T-helper 1 cell treated with Interleukin-12 subunit alpha and Interleukin-12 subunit beta and Interleukin-4 antibody, amounts not matched to agents 30 μg/mL and 1 μg/mL, for 36 hours (primary cell): ENCODE measurements at regions not wholly inside any gene's neighbourhood (a gene's known extent, or its start where the extent isn't known, plus 50 kb on each side); places are given as distances from the start of the nearest gene placed in this dataset.
"Not testable (repeated sequence)": the region's sequence is repeated elsewhere in the genome, so short reads cannot be mapped to it uniquely, and the experiment has no call there.

ENCODE experiments used
- H3K27ac Mint-ChIP-seq: one replicate; pipeline ENCODE4 v1.8.0; 2021; ENCODE audit warnings: mild to moderate bottlenecking, mixed read lengths
- H3K27me3 Mint-ChIP-seq: one replicate; pipeline ENCODE4 v1.8.0; 2021; ENCODE audit warnings: low read depth, mixed read lengths
- H3K36me3 Mint-ChIP-seq: one replicate; pipeline ENCODE4 v1.8.0; 2021; ENCODE audit warnings: low read depth, mixed read lengths
- H3K4me1 Mint-ChIP-seq: one replicate; pipeline ENCODE4 v1.8.0; 2021; ENCODE audit warnings: low read depth, mixed read lengths
- H3K4me3 Mint-ChIP-seq: one replicate; pipeline ENCODE4 v1.8.0; 2021; ENCODE audit warnings: mild to moderate bottlenecking, moderate library complexity, mixed read lengths
- H3K9me3 Mint-ChIP-seq: one replicate; pipeline ENCODE4 v1.8.0; 2021; ENCODE audit warnings: mixed read lengths

GRCh38 chr7:68408873-68409272 is 1189.4 kb upstream of the AUTS2 start:
- peaks cover 25% of the 10 kb centered on the region for H3K9me3 Mint-ChIP-seq
- H3K4me1 Mint-ChIP-seq = no peaks in the 10 kb centered on the region
- H3K27me3 Mint-ChIP-seq = no peaks in the 10 kb centered on the region
- H3K27ac Mint-ChIP-seq = no peak overlapping the region
- no peaks in the 10 kb centered on the region for H3K36me3 Mint-ChIP-seq
- H3K4me3 Mint-ChIP-seq = no peak overlapping the region

GRCh38 chr7:68409851-68410250 is 1188.4 kb upstream of the AUTS2 start:
- H3K27ac Mint-ChIP-seq = no peak overlapping the region
- H3K9me3 Mint-ChIP-seq = peaks cover 23% of the 10 kb centered on the region
- no peaks in the 10 kb centered on the region for H3K27me3 Mint-ChIP-seq
- no peak overlapping the region for H3K4me3 Mint-ChIP-seq
- no peaks in the 10 kb centered on the region for H3K4me1 Mint-ChIP-seq
- H3K36me3 Mint-ChIP-seq = no peaks in the 10 kb centered on the region

GRCh38 chr7:68410693-68411092 is 1187.6 kb upstream of the AUTS2 start:
- H3K4me3 Mint-ChIP-seq = not testable (repeated sequence)

GRCh38 chr7:68411742-68412141 is 1186.5 kb upstream of the AUTS2 start:
- Mint-ChIP-seq H3K27ac (no peak overlapping the region), H3K9me3 (peaks cover 19% of the 10 kb centered on the region), H3K4me3 (no peak overlapping the region), H3K4me1 (no peaks in the 10 kb centered on the region), H3K27me3 (no peaks in the 10 kb centered on the region), H3K36me3 (no peaks in the 10 kb centered on the region)

More at GRCh38 chr7:68410693-68411092, 1187.6 kb upstream of the AUTS2 start:
- H3K9me3 Mint-ChIP-seq = peaks cover 16% of the 10 kb centered on the region
- not testable (repeated sequence) for H3K27ac Mint-ChIP-seq, H3K4me1 Mint-ChIP-seq, H3K36me3 Mint-ChIP-seq, H3K27me3 Mint-ChIP-seq

- Mint-ChIP-seq H3K27me3 (no peaks in the 10 kb centered on the region), H3K36me3 (no peaks in the 10 kb centered on the region), H3K4me3 (no peak overlapping the region), H3K4me1 (no peaks in the 10 kb centered on the region), H3K27ac (no peak overlapping the region), H3K9me3 (peaks cover 37% of the 10 kb centered on the region)
Observed at GRCh38 chr7:68414631-68415425, 1183.4 kb upstream of the AUTS2 start.

- Mint-ChIP-seq H3K9me3 (peaks cover 41% of the 10 kb centered on the region), H3K27me3 (no peaks in the 10 kb centered on the region), H3K36me3 (no peaks in the 10 kb centered on the region), H3K4me1 (no peaks in the 10 kb centered on the region), H3K27ac (no peak overlapping the region), H3K4me3 (no peak overlapping the region)
Observed at GRCh38 chr7:68417002-68417401, 1181.3 kb upstream of the AUTS2 start.

GRCh38 chr7:68417659-68418058 is 1180.6 kb upstream of the AUTS2 start:
- Mint-ChIP-seq H3K4me3 (no peak overlapping the region), H3K27me3 (no peaks in the 10 kb centered on the region), H3K27ac (no peak overlapping the region), H3K4me1 (no peaks in the 10 kb centered on the region), H3K36me3 (no peaks in the 10 kb centered on the region), H3K9me3 (peaks cover 37% of the 10 kb centered on the region)

GRCh38 chr7:68420342-68421192 is 1177.7 kb upstream of the AUTS2 start:
- no peak overlapping the region for H3K27ac Mint-ChIP-seq
- H3K4me3 Mint-ChIP-seq = no peak overlapping the region
- no peaks in the 10 kb centered on the region for H3K4me1 Mint-ChIP-seq
- H3K36me3 Mint-ChIP-seq = no peaks in the 10 kb centered on the region
- H3K27me3 Mint-ChIP-seq = no peaks in the 10 kb centered on the region
- H3K9me3 Mint-ChIP-seq = peaks cover 52% of the 10 kb centered on the region

GRCh38 chr7:68421712-68422111 is 1176.6 kb upstream of the AUTS2 start:
- Mint-ChIP-seq H3K36me3 (no peaks in the 10 kb centered on the region), H3K4me1 (no peaks in the 10 kb centered on the region), H3K9me3 (peaks cover 57% of the 10 kb centered on the region), H3K4me3 (no peak overlapping the region), H3K27ac (no peak overlapping the region), H3K27me3 (no peaks in the 10 kb centered on the region)

- Mint-ChIP-seq H3K36me3 (no peaks in the 10 kb centered on the region), H3K27ac (no peak overlapping the region), H3K4me1 (no peaks in the 10 kb centered on the region), H3K27me3 (no peaks in the 10 kb centered on the region), H3K4me3 (no peak overlapping the region), H3K9me3 (peaks cover 61% of the 10 kb centered on the region)
Observed at GRCh38 chr7:68422281-68422680, 1176.0 kb upstream of the AUTS2 start.

GRCh38 chr7:68423356-68423755 is 1174.9 kb upstream of the AUTS2 start:
- no peaks in the 10 kb centered on the region for H3K36me3 Mint-ChIP-seq
- no peak overlapping the region for H3K4me3 Mint-ChIP-seq
- no peaks in the 10 kb centered on the region for H3K4me1 Mint-ChIP-seq
- peaks cover 60% of the 10 kb centered on the region for H3K9me3 Mint-ChIP-seq
- no peak overlapping the region for H3K27ac Mint-ChIP-seq
- no peaks in the 10 kb centered on the region for H3K27me3 Mint-ChIP-seq

GRCh38 chr7:68424658-68425297 is 1173.5 kb upstream of the AUTS2 start:
- Mint-ChIP-seq H3K4me3 (no peak overlapping the region), H3K9me3 (peaks cover 58% of the 10 kb centered on the region), H3K27me3 (no peaks in the 10 kb centered on the region), H3K36me3 (no peaks in the 10 kb centered on the region), H3K4me1 (no peaks in the 10 kb centered on the region), H3K27ac (no peak overlapping the region)

- H3K9me3 Mint-ChIP-seq = peaks cover 56% of the 10 kb centered on the region
- H3K27ac Mint-ChIP-seq = no peak overlapping the region
- no peak overlapping the region for H3K4me3 Mint-ChIP-seq
- H3K4me1 Mint-ChIP-seq = no peaks in the 10 kb centered on the region
- H3K27me3 Mint-ChIP-seq = no peaks in the 10 kb centered on the region
- no peaks in the 10 kb centered on the region for H3K36me3 Mint-ChIP-seq
Observed at GRCh38 chr7:68425377-68425776, 1172.9 kb upstream of the AUTS2 start.

GRCh38 chr7:68429411-68430117 is 1168.7 kb upstream of the AUTS2 start:
- no peaks in the 10 kb centered on the region for H3K4me1 Mint-ChIP-seq
- no peak overlapping the region for H3K27ac Mint-ChIP-seq
- H3K9me3 Mint-ChIP-seq = peaks cover 63% of the 10 kb centered on the region
- H3K36me3 Mint-ChIP-seq = no peaks in the 10 kb centered on the region
- H3K4me3 Mint-ChIP-seq = no peak overlapping the region
- H3K27me3 Mint-ChIP-seq = no peaks in the 10 kb centered on the region
